HEK293T (cell line): ENCODE measurements at regions not wholly inside any gene's neighbourhood (a gene's known extent, or its start where the extent isn't known, plus 50 kb on each side); places are given as distances from the start of the nearest gene placed in this dataset.

Source experiments
- ELF4 ChIP-seq: fragments of 450-650 bp; IDR thresholded peaks from 2 replicates; pipeline ENCODE4 v1.6.1; 2017; ENCODE audit warnings: antibody characterized with exemption
- FOXA1 ChIP-seq: fragments of 450-650 bp; IDR thresholded peaks from 2 replicates; pipeline ENCODE4 v1.6.1; 2016; ENCODE audit warnings: mild to moderate bottlenecking
- FOXK2 ChIP-seq: fragments of 450-650 bp; IDR thresholded peaks from 2 replicates; pipeline ENCODE4 v1.6.1; 2016; ENCODE audit warnings: mild to moderate bottlenecking
- NFRKB ChIP-seq: fragments of 450-650 bp; IDR thresholded peaks from 2 replicates; pipeline ENCODE4 v1.6.1; 2016; ENCODE audit warnings: mild to moderate bottlenecking, moderate library complexity
- PKNOX1 ChIP-seq: fragments of 450-650 bp; IDR thresholded peaks from 2 replicates; pipeline ENCODE4 v1.6.1; 2016
- TARDBP ChIP-seq: fragments of 450-650 bp; IDR thresholded peaks from 2 replicates; pipeline ENCODE4 v1.6.1; 2016

- TF ChIP-seq TARDBP (no peak), FOXA1 (no peak), ELF4 (no peak), PKNOX1 (no peak), FOXK2 (no peak), NFRKB (no peak)
Measured at GRCh38 chr9:90012949-90013348, 408.1 kb downstream of the GADD45G start.
